ENCODE measurements at regions not wholly inside any gene's neighbourhood (a gene's known extent, or its start where the extent isn't known, plus 50 kb on each side); places are given as distances from the start of the nearest gene placed in this dataset.
"Not testable (repeated sequence)": the region's sequence is repeated elsewhere in the genome, so short reads cannot be mapped to it uniquely, and the experiment has no call there.

GRCh38 chr16:70014915-70015314 lies 63.8 kb downstream of the CLEC18A start:
- H3K9me3 ChIP-seq, ATAC-seq: not testable (repeated sequence)

GRCh38 chr16:70016751-70017150 lies 65.6 kb downstream of the CLEC18A start:
- ATAC-seq, result peak in 1 of 2 donors; percentile 57
- H3K27ac ChIP-seq; DNase-seq; H3K4me1 ChIP-seq; intact Hi-C loops (cut with DNase I); H3K27me3 ChIP-seq (ENCODE audit: low read depth); H3K4me3 ChIP-seq; H3K9me3 ChIP-seq: not testable (repeated sequence)
- H3K36me3 ChIP-seq, result peaks cover 74% of the 10 kb centered on the region

More at GRCh38 chr16:70014915-70015314, 63.8 kb downstream of the CLEC18A start:
- H3K27me3 ChIP-seq (ENCODE audit: low read depth); intact Hi-C loops (cut with DNase I); H3K4me3 ChIP-seq; H3K4me1 ChIP-seq; H3K27ac ChIP-seq; DNase-seq: not testable (repeated sequence)
- peaks cover 70% of the 10 kb centered on the region for H3K36me3 ChIP-seq

- Histone ChIP-seq H3K4me1 (no peaks in the 10 kb centered on the region), H3K27me3 (ENCODE audit: low read depth) (no peaks in the 10 kb centered on the region), H3K4me3 (no peak overlapping the region), H3K9me3 (no peaks in the 10 kb centered on the region), H3K27ac (no peak overlapping the region), H3K36me3 (peaks cover 82% of the 10 kb centered on the region)
- ATAC-seq (peak in 1 of 2 donors; percentile 35), DNase-seq (no peak)
- intact Hi-C loops (cut with DNase I), result no loop called here
- no peak for TF ChIP-seq CTCF (IDR thresholded peaks at IDR 0.05)
These were observed 67.1 kb downstream of the CLEC18A start for GRCh38 chr16:70018254-70018653.

- peaks cover 52% of the 10 kb centered on the region for H3K36me3 ChIP-seq
- H3K4me3 ChIP-seq; DNase-seq; H3K9me3 ChIP-seq; H3K27ac ChIP-seq; H3K27me3 ChIP-seq (ENCODE audit: low read depth); intact Hi-C loops (cut with DNase I); ATAC-seq; H3K4me1 ChIP-seq: not testable (repeated sequence)
These were observed 72.1 kb downstream of the CLEC18A start for GRCh38 chr16:70023207-70023606.

- peaks cover 54% of the 10 kb centered on the region for H3K36me3 ChIP-seq
- H3K27me3 ChIP-seq (ENCODE audit: low read depth); H3K27ac ChIP-seq; H3K4me1 ChIP-seq; H3K9me3 ChIP-seq; H3K4me3 ChIP-seq; DNase-seq; ATAC-seq; intact Hi-C loops (cut with DNase I): not testable (repeated sequence)
These were observed 72.8 kb downstream of the CLEC18A start for GRCh38 chr16:70023956-70024355.

- not testable (repeated sequence) for DNase-seq; H3K27me3 ChIP-seq (ENCODE audit: low read depth)
These were observed 75.2 kb downstream of the CLEC18A start for GRCh38 chr16:70026165-70026854.

GRCh38 chr16:70032906-70033305 lies 81.2 kb upstream of the PDPR start:
- not testable (repeated sequence) for DNase-seq, ATAC-seq

More at GRCh38 chr16:70026165-70026854, 75.2 kb downstream of the CLEC18A start:
- ATAC-seq, result peak; percentile 72 to 73
- H3K27ac ChIP-seq; intact Hi-C loops (cut with DNase I); H3K9me3 ChIP-seq; H3K4me1 ChIP-seq; H3K4me3 ChIP-seq: not testable (repeated sequence)
- peaks cover 56% of the 10 kb centered on the region for H3K36me3 ChIP-seq

GRCh38 chr16:70037913-70038312 lies 76.2 kb upstream of the PDPR start:
- H3K4me1 ChIP-seq; intact Hi-C loops (cut with DNase I); ATAC-seq; H3K4me3 ChIP-seq; H3K27me3 ChIP-seq (ENCODE audit: low read depth); H3K9me3 ChIP-seq; DNase-seq; H3K27ac ChIP-seq: not testable (repeated sequence)
- H3K36me3 ChIP-seq, result peaks cover 80% of the 10 kb centered on the region

More at GRCh38 chr16:70032906-70033305, 81.2 kb upstream of the PDPR start:
- H3K4me3 ChIP-seq; H3K9me3 ChIP-seq; H3K27me3 ChIP-seq (ENCODE audit: low read depth); H3K27ac ChIP-seq; H3K4me1 ChIP-seq; intact Hi-C loops (cut with DNase I): not testable (repeated sequence)
- peaks cover 79% of the 10 kb centered on the region for H3K36me3 ChIP-seq

- H3K27me3 ChIP-seq (ENCODE audit: low read depth); intact Hi-C loops (cut with DNase I); H3K27ac ChIP-seq; H3K4me1 ChIP-seq; ATAC-seq; DNase-seq; H3K4me3 ChIP-seq; H3K9me3 ChIP-seq: not testable (repeated sequence)
- peaks cover 55% of the 10 kb centered on the region for H3K36me3 ChIP-seq
These were observed 73.6 kb upstream of the PDPR start for GRCh38 chr16:70040554-70040953.

- H3K27ac ChIP-seq; DNase-seq; H3K27me3 ChIP-seq (ENCODE audit: low read depth); H3K9me3 ChIP-seq; intact Hi-C loops (cut with DNase I); H3K4me3 ChIP-seq; H3K4me1 ChIP-seq: not testable (repeated sequence)
- ATAC-seq, result peak; percentile 30 to 31
- H3K36me3 ChIP-seq, result peaks cover 34% of the 10 kb centered on the region
These were observed 70.5 kb upstream of the PDPR start for GRCh38 chr16:70043538-70044067.

- intact Hi-C loops (cut with DNase I); H3K9me3 ChIP-seq; H3K27me3 ChIP-seq (ENCODE audit: low read depth); H3K36me3 ChIP-seq; DNase-seq; H3K27ac ChIP-seq; H3K4me3 ChIP-seq; ATAC-seq; H3K4me1 ChIP-seq: not testable (repeated sequence)
These were observed 67.6 kb upstream of the PDPR start for GRCh38 chr16:70046560-70046959.

- H3K27ac ChIP-seq; DNase-seq; intact Hi-C loops (cut with DNase I); H3K9me3 ChIP-seq; H3K27me3 ChIP-seq (ENCODE audit: low read depth); H3K4me1 ChIP-seq; H3K4me3 ChIP-seq; H3K36me3 ChIP-seq; ATAC-seq: not testable (repeated sequence)
These were observed 66.0 kb upstream of the PDPR start for GRCh38 chr16:70048083-70048482.

GRCh38 chr16:70058056-70058455 lies 56.1 kb upstream of the PDPR start:
- ATAC-seq, result peak; percentile 68 to 73
- H3K9me3 ChIP-seq; H3K27me3 ChIP-seq (ENCODE audit: low read depth); intact Hi-C loops (cut with DNase I); DNase-seq; H3K4me3 ChIP-seq; H3K36me3 ChIP-seq; H3K4me1 ChIP-seq; H3K27ac ChIP-seq: not testable (repeated sequence)
